B cell (primary cell): ENCODE measurements at regions not wholly inside any gene's neighbourhood (a gene's known extent, or its start where the extent isn't known, plus 50 kb on each side); places are given as distances from the start of the nearest gene placed in this dataset.

Source experiments
- EZH2 ChIP-seq: IDR thresholded peaks from 2 replicates; pipeline ENCODE4 v1.6.1; 2012; ENCODE audit warnings: borderline replicate concordance, low read depth, mild to moderate bottlenecking, moderate library complexity, low read length; ENCODE audit not compliant: insufficient read depth, poor library complexity, severe bottlenecking
- TF ChIP-seq, protein P1 (sequence below): fragments of 200-600 bp; IDR thresholded peaks from one replicate; pipeline ENCODE4 v1.8.0; 2022; ENCODE audit warnings: antibody characterized with exemption, mild to moderate bottlenecking

- TF ChIP-seq, protein P1, sequence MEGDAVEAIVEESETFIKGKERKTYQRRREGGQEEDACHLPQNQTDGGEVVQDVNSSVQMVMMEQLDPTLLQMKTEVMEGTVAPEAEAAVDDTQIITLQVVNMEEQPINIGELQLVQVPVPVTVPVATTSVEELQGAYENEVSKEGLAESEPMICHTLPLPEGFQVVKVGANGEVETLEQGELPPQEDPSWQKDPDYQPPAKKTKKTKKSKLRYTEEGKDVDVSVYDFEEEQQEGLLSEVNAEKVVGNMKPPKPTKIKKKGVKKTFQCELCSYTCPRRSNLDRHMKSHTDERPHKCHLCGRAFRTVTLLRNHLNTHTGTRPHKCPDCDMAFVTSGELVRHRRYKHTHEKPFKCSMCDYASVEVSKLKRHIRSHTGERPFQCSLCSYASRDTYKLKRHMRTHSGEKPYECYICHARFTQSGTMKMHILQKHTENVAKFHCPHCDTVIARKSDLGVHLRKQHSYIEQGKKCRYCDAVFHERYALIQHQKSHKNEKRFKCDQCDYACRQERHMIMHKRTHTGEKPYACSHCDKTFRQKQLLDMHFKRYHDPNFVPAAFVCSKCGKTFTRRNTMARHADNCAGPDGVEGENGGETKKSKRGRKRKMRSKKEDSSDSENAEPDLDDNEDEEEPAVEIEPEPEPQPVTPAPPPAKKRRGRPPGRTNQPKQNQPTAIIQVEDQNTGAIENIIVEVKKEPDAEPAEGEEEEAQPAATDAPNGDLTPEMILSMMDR: no peak
- no peak for TF ChIP-seq EZH2
These were observed 284.8 kb downstream of the TEX13C start for GRCh38 chrX:125604448-125604847.
